Activated CD8-positive, alpha-beta T cell treated with anti-CD3 and anti-CD28 coated beads for 36 hours (primary cell): ENCODE measurements at regions not wholly inside any gene's neighbourhood (a gene's known extent, or its start where the extent isn't known, plus 50 kb on each side); places are given as distances from the start of the nearest gene placed in this dataset.

Source experiments
- ATAC-seq: fragments of 200-7000 bp; cut with Tn5 transposase; one replicate; pipeline ENCODE4 v1.10.0; 2021; ENCODE audit warnings: mild to moderate bottlenecking, moderate library complexity
- CTCF ChIA-PET: fragments of 350-600 bp; sonication (Branson Sonifier 250); formaldehyde crosslinking; loops from one replicate; lab custom pipeline; 2021; ENCODE audit warnings: antibody characterized with exemption; lab: Charles Lee
- POLR2A ChIA-PET: fragments of 350-600 bp; sonication (Branson Sonifier 250); formaldehyde crosslinking; loops from one replicate; lab custom pipeline; 2021; ENCODE audit warnings: antibody characterized with exemption; lab: Charles Lee
- DNase-seq: peaks from one replicate; pipeline ENCODE4 v3.0.0-alpha.2; 2020
- H3K27ac Mint-ChIP-seq: one replicate; pipeline ENCODE4 v1.8.0; 2021; ENCODE audit warnings: mild to moderate bottlenecking, mixed read lengths
- H3K27me3 Mint-ChIP-seq: one replicate; pipeline ENCODE4 v1.8.0; 2021; ENCODE audit warnings: mixed read lengths
- H3K36me3 Mint-ChIP-seq: one replicate; pipeline ENCODE4 v1.8.0; 2021; ENCODE audit warnings: low read depth, mixed read lengths
- H3K4me1 Mint-ChIP-seq: one replicate; pipeline ENCODE4 v1.8.0; 2021; ENCODE audit warnings: low read depth, mixed read lengths
- H3K4me3 Mint-ChIP-seq: one replicate; pipeline ENCODE4 v1.8.0; 2021; ENCODE audit warnings: mild to moderate bottlenecking, moderate library complexity, mixed read lengths
- H3K9me3 Mint-ChIP-seq: one replicate; pipeline ENCODE4 v1.8.0; 2021; ENCODE audit warnings: mixed read lengths
- CTCF ChIP-seq: fragments of 200-600 bp; IDR thresholded peaks from one replicate; pipeline ENCODE4 v1.8.0; 2022; ENCODE audit warnings: antibody characterized with exemption, mild to moderate bottlenecking
- intact Hi-C: fragments of 100-400 bp; cut with micrococcal nuclease; formaldehyde crosslinking; loops from one replicate; pipeline ENCODE4 v1.10.0; 2022

GRCh38 chr5:52517667-52518066 is 270.0 kb upstream of the ITGA1 start:
- POLR2A ChIA-PET = no interaction called here
- H3K27ac Mint-ChIP-seq = no peak overlapping the region
- H3K9me3 Mint-ChIP-seq = peaks cover 2% of the 10 kb centered on the region
- no peak overlapping the region for H3K4me3 Mint-ChIP-seq
- no peak for TF ChIP-seq CTCF
- peaks cover 1% of the 10 kb centered on the region for H3K27me3 Mint-ChIP-seq
- H3K4me1 Mint-ChIP-seq = no peaks in the 10 kb centered on the region
- H3K36me3 Mint-ChIP-seq = no peaks in the 10 kb centered on the region
- CTCF ChIA-PET = no interaction called here
- ATAC-seq (no peak), DNase-seq (no peak)
- intact Hi-C loops = no loop called here

- peaks cover 1% of the 10 kb centered on the region for H3K27me3 Mint-ChIP-seq
- ATAC-seq (no peak), DNase-seq (no peak)
- intact Hi-C loops = no loop called here
- no peaks in the 10 kb centered on the region for H3K4me1 Mint-ChIP-seq
- ChIA-PET CTCF (no interaction called here), POLR2A (no interaction called here)
- no peak overlapping the region for H3K27ac Mint-ChIP-seq
- no peak for TF ChIP-seq CTCF
- no peak overlapping the region for H3K4me3 Mint-ChIP-seq
- H3K9me3 Mint-ChIP-seq = peaks cover 2% of the 10 kb centered on the region
- H3K36me3 Mint-ChIP-seq = no peaks in the 10 kb centered on the region
Measured at GRCh38 chr5:52520171-52520570, 267.5 kb upstream of the ITGA1 start.

- no peaks in the 10 kb centered on the region for H3K4me1 Mint-ChIP-seq
- POLR2A ChIA-PET = no interaction called here
- no peak overlapping the region for H3K4me3 Mint-ChIP-seq
- intact Hi-C loops = no loop called here
- no peaks in the 10 kb centered on the region for H3K9me3 Mint-ChIP-seq
- CTCF ChIA-PET = no interaction called here
- ATAC-seq = no peak
- TF ChIP-seq CTCF = no peak
- DNase-seq = no peak
- no peak overlapping the region for H3K27ac Mint-ChIP-seq
- H3K27me3 Mint-ChIP-seq = peaks cover 1% of the 10 kb centered on the region
- H3K36me3 Mint-ChIP-seq = no peaks in the 10 kb centered on the region
Measured at GRCh38 chr5:52521236-52521635, 266.5 kb upstream of the ITGA1 start.

- H3K27me3 Mint-ChIP-seq = peaks cover 3% of the 10 kb centered on the region
- no peak for TF ChIP-seq CTCF
- no peaks in the 10 kb centered on the region for H3K36me3 Mint-ChIP-seq
- DNase-seq (no peak), ATAC-seq (no peak)
- no peak overlapping the region for H3K4me3 Mint-ChIP-seq
- no peak overlapping the region for H3K27ac Mint-ChIP-seq
- CTCF ChIA-PET = interaction anchor here (0.6 kb wide), 1 partner anchor 130 kb away, joined by 3 read pairs; no protein-coding TSS in a partner anchor
- no peaks in the 10 kb centered on the region for H3K4me1 Mint-ChIP-seq
- intact Hi-C loops = no loop called here
- no peaks in the 10 kb centered on the region for H3K9me3 Mint-ChIP-seq
- POLR2A ChIA-PET = no interaction called here
Measured at GRCh38 chr5:52523701-52524100, 264.0 kb upstream of the ITGA1 start.

GRCh38 chr5:52531105-52531504 is 256.6 kb upstream of the ITGA1 start:
- DNase-seq = no peak
- H3K4me3 Mint-ChIP-seq = no peak overlapping the region

More at GRCh38 chr5:52531105-52531504, 256.6 kb upstream of the ITGA1 start:
- Mint-ChIP-seq H3K27me3 (peaks cover 3% of the 10 kb centered on the region), H3K27ac (no peak overlapping the region), H3K9me3 (peaks cover 16% of the 10 kb centered on the region), H3K4me1 (no peaks in the 10 kb centered on the region), H3K36me3 (no peaks in the 10 kb centered on the region)
- ChIA-PET POLR2A (no interaction called here), CTCF (no interaction called here)
- no peak for TF ChIP-seq CTCF
- ATAC-seq = no peak
- intact Hi-C loops = no loop called here
